ENCODE measurements at regions not wholly inside any gene's neighbourhood (a gene's known extent, or its start where the extent isn't known, plus 50 kb on each side); places are given as distances from the start of the nearest gene placed in this dataset.

- Histone ChIP-seq H3K9me3 (ENCODE audit: low read depth, low read length) (no peaks in the 10 kb centered on the region), H3K4me3 (ENCODE audit: low read length) (no peak overlapping the region), H3K4me1 (ENCODE audit: insufficient read depth, low read length) (no peaks in the 10 kb centered on the region), H3K27me3 (ENCODE audit: insufficient read depth, low read length) (no peaks in the 10 kb centered on the region)
These were observed 278.3 kb downstream of the TLE3 start for GRCh38 chr15:69819371-69819770.

- H3K4me3 ChIP-seq (ENCODE audit: low read length), result no peak overlapping the region
- no peaks in the 10 kb centered on the region for H3K4me1 ChIP-seq (ENCODE audit: insufficient read depth, low read length)
- no peaks in the 10 kb centered on the region for H3K27me3 ChIP-seq (ENCODE audit: insufficient read depth, low read length)
- H3K9me3 ChIP-seq (ENCODE audit: low read depth, low read length), result no peaks in the 10 kb centered on the region
These were observed 276.9 kb downstream of the TLE3 start for GRCh38 chr15:69820819-69821218.

GRCh38 chr15:69823223-69823907, 274.4 kb downstream of the TLE3 start:
- no peaks in the 10 kb centered on the region for H3K4me1 ChIP-seq (ENCODE audit: insufficient read depth, low read length)
- no peaks in the 10 kb centered on the region for H3K27me3 ChIP-seq (ENCODE audit: insufficient read depth, low read length)
- H3K9me3 ChIP-seq (ENCODE audit: low read depth, low read length), result no peaks in the 10 kb centered on the region
- no peak overlapping the region for H3K4me3 ChIP-seq (ENCODE audit: low read length)

GRCh38 chr15:69824075-69824876, 273.4 kb downstream of the TLE3 start:
- no peak overlapping the region for H3K4me3 ChIP-seq (ENCODE audit: low read length)
- no peaks in the 10 kb centered on the region for H3K27me3 ChIP-seq (ENCODE audit: insufficient read depth, low read length)
- no peaks in the 10 kb centered on the region for H3K9me3 ChIP-seq (ENCODE audit: low read depth, low read length)
- H3K4me1 ChIP-seq (ENCODE audit: insufficient read depth, low read length), result no peaks in the 10 kb centered on the region

- Histone ChIP-seq H3K4me3 (ENCODE audit: low read length) (no peak overlapping the region), H3K9me3 (ENCODE audit: low read depth, low read length) (no peaks in the 10 kb centered on the region), H3K27me3 (ENCODE audit: insufficient read depth, low read length) (no peaks in the 10 kb centered on the region), H3K4me1 (ENCODE audit: insufficient read depth, low read length) (no peaks in the 10 kb centered on the region)
These were observed 272.8 kb downstream of the TLE3 start for GRCh38 chr15:69824877-69825406.

- H3K4me3 ChIP-seq (ENCODE audit: low read length), result no peak overlapping the region
- no peaks in the 10 kb centered on the region for H3K27me3 ChIP-seq (ENCODE audit: insufficient read depth, low read length)
These were observed 271.5 kb downstream of the TLE3 start for GRCh38 chr15:69825941-69826818.

GRCh38 chr15:69826819-69827175, 270.9 kb downstream of the TLE3 start:
- Histone ChIP-seq H3K4me1 (ENCODE audit: insufficient read depth, low read length) (no peaks in the 10 kb centered on the region), H3K9me3 (ENCODE audit: low read depth, low read length) (no peaks in the 10 kb centered on the region), H3K4me3 (ENCODE audit: low read length) (no peak overlapping the region), H3K27me3 (ENCODE audit: insufficient read depth, low read length) (no peaks in the 10 kb centered on the region)

More at GRCh38 chr15:69825941-69826818, 271.5 kb downstream of the TLE3 start:
- H3K9me3 ChIP-seq (ENCODE audit: low read depth, low read length), result no peaks in the 10 kb centered on the region
- H3K4me1 ChIP-seq (ENCODE audit: insufficient read depth, low read length), result no peaks in the 10 kb centered on the region

- Histone ChIP-seq H3K4me1 (ENCODE audit: insufficient read depth, low read length) (no peaks in the 10 kb centered on the region), H3K9me3 (ENCODE audit: low read depth, low read length) (no peaks in the 10 kb centered on the region), H3K4me3 (ENCODE audit: low read length) (no peak overlapping the region), H3K27me3 (ENCODE audit: insufficient read depth, low read length) (no peaks in the 10 kb centered on the region)
These were observed 270.0 kb downstream of the TLE3 start for GRCh38 chr15:69827751-69828150.

- H3K27me3 ChIP-seq (ENCODE audit: insufficient read depth, low read length), result no peaks in the 10 kb centered on the region
- H3K4me1 ChIP-seq (ENCODE audit: insufficient read depth, low read length), result no peaks in the 10 kb centered on the region
- H3K4me3 ChIP-seq (ENCODE audit: low read length), result no peak overlapping the region
- no peaks in the 10 kb centered on the region for H3K9me3 ChIP-seq (ENCODE audit: low read depth, low read length)
These were observed 269.4 kb downstream of the TLE3 start for GRCh38 chr15:69828181-69828828.

- Histone ChIP-seq H3K4me3 (ENCODE audit: low read length) (no peak overlapping the region), H3K27me3 (ENCODE audit: insufficient read depth, low read length) (no peaks in the 10 kb centered on the region), H3K4me1 (ENCODE audit: insufficient read depth, low read length) (no peaks in the 10 kb centered on the region), H3K9me3 (ENCODE audit: low read depth, low read length) (no peaks in the 10 kb centered on the region)
These were observed 267.7 kb downstream of the TLE3 start for GRCh38 chr15:69829974-69830373.

GRCh38 chr15:69830430-69830829, 267.3 kb downstream of the TLE3 start:
- Histone ChIP-seq H3K4me3 (ENCODE audit: low read length) (no peak overlapping the region), H3K9me3 (ENCODE audit: low read depth, low read length) (no peaks in the 10 kb centered on the region), H3K27me3 (ENCODE audit: insufficient read depth, low read length) (no peaks in the 10 kb centered on the region), H3K4me1 (ENCODE audit: insufficient read depth, low read length) (no peaks in the 10 kb centered on the region)

GRCh38 chr15:69830876-69831275, 266.8 kb downstream of the TLE3 start:
- H3K4me1 ChIP-seq (ENCODE audit: insufficient read depth, low read length), result no peaks in the 10 kb centered on the region
- no peaks in the 10 kb centered on the region for H3K9me3 ChIP-seq (ENCODE audit: low read depth, low read length)
- H3K4me3 ChIP-seq (ENCODE audit: low read length), result no peak overlapping the region
- no peaks in the 10 kb centered on the region for H3K27me3 ChIP-seq (ENCODE audit: insufficient read depth, low read length)

GRCh38 chr15:69834267-69834666, 263.4 kb downstream of the TLE3 start:
- no peaks in the 10 kb centered on the region for H3K9me3 ChIP-seq (ENCODE audit: low read depth, low read length)
- no peaks in the 10 kb centered on the region for H3K27me3 ChIP-seq (ENCODE audit: insufficient read depth, low read length)
- no peak overlapping the region for H3K4me3 ChIP-seq (ENCODE audit: low read length)
- no peaks in the 10 kb centered on the region for H3K4me1 ChIP-seq (ENCODE audit: insufficient read depth, low read length)

- Histone ChIP-seq H3K4me1 (ENCODE audit: insufficient read depth, low read length) (no peaks in the 10 kb centered on the region), H3K27me3 (ENCODE audit: insufficient read depth, low read length) (no peaks in the 10 kb centered on the region), H3K4me3 (ENCODE audit: low read length) (no peak overlapping the region), H3K9me3 (ENCODE audit: low read depth, low read length) (no peaks in the 10 kb centered on the region)
These were observed 263.0 kb downstream of the TLE3 start for GRCh38 chr15:69834761-69835160.
